HepG2 (cell line): ENCODE measurements at regions not wholly inside any gene's neighbourhood (a gene's known extent, or its start where the extent isn't known, plus 50 kb on each side); places are given as distances from the start of the nearest gene placed in this dataset.
A peak's percentile ranks its signal among the peaks of the same experiment; 100 is the strongest.

ENCODE experiments used
- ATAC-seq: fragments of 200-7000 bp; cut with Tn5 transposase; 3 replicates; pipeline ENCODE4 v1.9.1; 2020; ENCODE audit warnings: mild to moderate bottlenecking, moderate library complexity
- BruUV-seq: library from RNA; stranded (reverse); fragments of 400-500 nt; replicated peaks from 2 replicates; lab custom pipeline; 2021; lab: Mats Ljungman, UMichigan
- CTCF ChIA-PET: fragments of 300-600 bp; formaldehyde crosslinking; extraction: SDS; loops from one replicate; lab custom pipeline; 2021; ENCODE audit warnings: low total read pairs, inconsistent platforms, low intra/inter-chr PET ratio; lab: Yijun Ruan, JAX
- POLR2A ChIA-PET: fragments of 350-600 bp; sonication (Branson Sonifier 250); formaldehyde crosslinking; loops from one replicate; lab custom pipeline; 2020; ENCODE audit warnings: antibody characterized with exemption, inconsistent platforms; lab: Yijun Ruan, JAX
- DNase-seq: peaks from one replicate; pipeline ENCODE4 v3.0.0-alpha.2; 2015; ENCODE audit warnings: low spot score
- FAIRE-seq: peaks from 3 replicates; lab custom pipeline; 2011; peaks lifted over from hg19 to GRCh38; lab: Jason Lieb, UNC
- H2AFZ ChIP-seq: one replicate; pipeline ENCODE4 v1.6.1; 2011; ENCODE audit warnings: low read length, inconsistent platforms
- H3K27ac ChIP-seq: fragments of 300-600 bp; 3 replicates; pipeline ENCODE4 v1.8.0; 2011; ENCODE audit warnings: mixed run types, mild to moderate bottlenecking, mixed read lengths, low read length, inconsistent platforms; ENCODE audit not compliant: insufficient read depth; ENCODE audit errors: extremely low read length
- H3K27me3 ChIP-seq, 2 experiments: fragments of 200-600 bp in 1 of 2; 2 replicates in 1 of 2; 3 replicates in 1 of 2; pipeline versions ENCODE4 v1.6.0 to v1.8.0; 2011; ENCODE audit warnings: low read length in 2 of 2, mild to moderate bottlenecking in 2 of 2, moderate library complexity in 2 of 2, inconsistent platforms in 1 of 2; ENCODE audit not compliant: insufficient read depth in 2 of 2, control insufficient read depth in 1 of 2
- H3K36me3 ChIP-seq, 2 experiments: fragments of 200-600 bp in 1 of 2; replicated peaks in 1 of 2; 2 replicates in 1 of 2; 3 replicates in 1 of 2; pipeline versions ENCODE4 v1.5.1 to v1.8.0; 2011; ENCODE audit warnings: low read length in 2 of 2, inconsistent platforms in 1 of 2; ENCODE audit not compliant: insufficient read depth in 2 of 2, control insufficient read depth in 1 of 2
- H3K4me1 ChIP-seq: 2 replicates; pipeline ENCODE4 v1.5.1; 2012; ENCODE audit warnings: low read length, inconsistent platforms; ENCODE audit not compliant: insufficient read depth
- H3K4me2 ChIP-seq: 2 replicates; pipeline ENCODE4 v1.6.0; 2011; ENCODE audit warnings: low read depth, low read length, inconsistent platforms
- H3K4me3 ChIP-seq, 3 experiments: fragments of 200-600 bp in 1 of 3; sonication (generic), shearing (Covaris generic) in 1 of 3; replicated peaks in 1 of 3; 2 replicates each; pipeline ENCODE4 v1.5.1; 2011 to 2016; ENCODE audit warnings: low read length in 3 of 3, inconsistent platforms in 2 of 3, low read depth in 2 of 3, mild to moderate bottlenecking in 2 of 3, control low read depth in 1 of 3, mixed read lengths in 1 of 3; ENCODE audit not compliant: insufficient read depth in 1 of 3
- H3K79me2 ChIP-seq: one replicate; pipeline ENCODE4 v1.6.1; 2011; ENCODE audit warnings: low read length, inconsistent platforms; ENCODE audit not compliant: insufficient read depth
- H3K9ac ChIP-seq: 2 replicates; pipeline ENCODE4 v1.6.0; 2011; ENCODE audit warnings: mild to moderate bottlenecking, low read depth, low read length, inconsistent platforms; ENCODE audit not compliant: insufficient read depth
- H3K9me3 ChIP-seq: 2 replicates; pipeline ENCODE4 v1.5.1; 2012; ENCODE audit warnings: mild to moderate bottlenecking, low read length
- H4K20me1 ChIP-seq: 2 replicates; pipeline ENCODE4 v1.6.0; 2011; ENCODE audit warnings: inconsistent platforms, mild to moderate bottlenecking, low read length, moderate library complexity; ENCODE audit not compliant: insufficient read depth
- IRF9 ChIP-seq: sonication (generic); formaldehyde crosslinking; IDR thresholded peaks from 2 replicates; pipeline ENCODE4 v1.8.0; 2022; ENCODE audit warnings: missing genetic modification reagents, mild to moderate bottlenecking, borderline replicate concordance
- MAFF ChIP-seq: IDR thresholded peaks from 2 replicates; pipeline ENCODE4 v1.6.1; 2011; ENCODE audit warnings: low read depth, low read length, improper control_type of control experiment
- MAFK ChIP-seq, 2 experiments: IDR thresholded peaks in 1 of 2; conservative IDR thresholded peaks in 1 of 2; 2 replicates each; pipeline ENCODE4 v1.6.1; 2011; ENCODE audit warnings: improper control_type of control experiment in 2 of 2, low read length in 2 of 2
- NFE2L2 ChIP-seq: fragments of 150-350 bp; IDR thresholded peaks from 2 replicates; pipeline ENCODE4 v1.6.1; 2014; ENCODE audit warnings: low read length
- PHF5A ChIP-seq: IDR thresholded peaks from one replicate; pipeline ENCODE4 v1.6.1; 2018; ENCODE audit warnings: low read depth, missing genetic modification reagents; ENCODE audit not compliant: unreplicated experiment
- WGBS: methylation state at CpG from one replicate; pipeline ENCODE4 v1.1.6; 2017; ENCODE audit warnings: low lambda C conversion rate; 5-methylcytosine and 5-hydroxymethylcytosine counted together
- in situ Hi-C: cut with HindIII; loops from 2 replicates; pipeline ENCODE4 v1.10.0; 2017; ENCODE audit warnings: low pct_unique_long_range_greater_than_20kb; ENCODE audit not compliant: extremely low pct_ligation_motif_present
- intact Hi-C: fragments of 100-400 bp; cut with micrococcal nuclease; formaldehyde crosslinking; loops from one replicate; pipeline ENCODE4 v1.10.0; 2022; ENCODE audit not compliant: unreplicated experiment
- TF ChIP-seq, protein P1 (sequence below): sonication (generic); formaldehyde crosslinking; IDR thresholded peaks from 2 replicates; pipeline ENCODE4 v1.4.0; 2020; ENCODE audit warnings: low read depth, mild to moderate bottlenecking, missing genetic modification reagents

- no peaks in the 10 kb centered on the region for H3K79me2 ChIP-seq
- no peak for FAIRE-seq
- H3K4me2 ChIP-seq = no peak overlapping the region
- H2AFZ ChIP-seq = no peak overlapping the region
- TF ChIP-seq MAFK (conservative IDR thresholded peaks at IDR 0.05 in 1 of 2, IDR thresholded peaks at IDR 0.05 in 1 of 2; ENCODE audit: low read length in 2 of 2) = peak; percentile 28 to 49
- TF ChIP-seq IRF9 (CRISPR knock-in tag) = no peak
- TF ChIP-seq MAFF = peak; percentile 50
- peak; percentile 57; the same call in 1 of the 2 replicates for TF ChIP-seq NFE2L2
- no peak for TF ChIP-seq PHF5A (CRISPR knock-in tag)
- TF ChIP-seq, all 625 proteins: peak for 3
- intact Hi-C loops = no loop called here
- in situ Hi-C loops = no loop called here
- DNase-seq = no peak
- no peak for ATAC-seq
- Histone ChIP-seq H3K9ac (no peak overlapping the region), H3K36me3 (no peaks in the 10 kb centered on the region), H4K20me1 (no peaks in the 10 kb centered on the region), H3K27me3 (no peaks in the 10 kb centered on the region), H3K27ac (no peak overlapping the region), H3K4me3 (no peak overlapping the region), H3K9me3 (no peaks in the 10 kb centered on the region), H3K4me1 (no peaks in the 10 kb centered on the region)
- POLR2A ChIA-PET = no interaction called here
- CTCF ChIA-PET = no interaction called here
- no TSS peak for BruUV-seq
- WGBS = under 1% methylated on average over 4 of the region's 4 CpGs
These were observed 446.6 kb downstream of the ANKRD7 start for GRCh38 chr7:118671149-118671548.

DNA sequence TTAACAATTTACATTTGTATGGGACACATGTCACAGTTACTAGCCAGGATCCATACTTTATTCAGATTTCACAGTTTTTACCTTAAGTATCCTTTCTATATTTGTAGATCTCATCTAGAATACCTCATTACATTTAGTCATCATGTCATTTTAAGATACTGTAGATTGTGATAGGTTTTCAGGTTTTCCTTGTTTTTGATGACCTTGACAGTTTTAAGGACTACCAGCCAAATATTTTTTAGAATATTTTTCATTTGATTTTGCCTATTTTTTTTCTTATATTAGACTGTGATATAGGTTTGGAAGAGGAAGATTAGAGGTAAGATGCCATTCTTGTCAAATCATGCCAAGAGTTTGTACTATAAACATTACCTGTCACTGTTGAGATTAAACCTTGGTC is 460.3 kb downstream of the ANKRD7 start:
- in situ Hi-C loops = no loop called here

More for the DNA sequence above, 460.3 kb downstream of the ANKRD7 start:
- DNase-seq (no peak), FAIRE-seq (no peak), ATAC-seq (no peak)
- TF ChIP-seq, protein P1, sequence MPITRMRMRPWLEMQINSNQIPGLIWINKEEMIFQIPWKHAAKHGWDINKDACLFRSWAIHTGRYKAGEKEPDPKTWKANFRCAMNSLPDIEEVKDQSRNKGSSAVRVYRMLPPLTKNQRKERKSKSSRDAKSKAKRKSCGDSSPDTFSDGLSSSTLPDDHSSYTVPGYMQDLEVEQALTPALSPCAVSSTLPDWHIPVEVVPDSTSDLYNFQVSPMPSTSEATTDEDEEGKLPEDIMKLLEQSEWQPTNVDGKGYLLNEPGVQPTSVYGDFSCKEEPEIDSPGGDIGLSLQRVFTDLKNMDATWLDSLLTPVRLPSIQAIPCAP = no peak
- peak; percentile 66 to 81 for TF ChIP-seq MAFK (conservative IDR thresholded peaks at IDR 0.05 in 1 of 2, IDR thresholded peaks at IDR 0.05 in 1 of 2; ENCODE audit: low read length in 2 of 2)
- TF ChIP-seq MAFF = peak; percentile 65
- H3K27ac ChIP-seq = no peak overlapping the region
- no peaks in the 10 kb centered on the region for H3K4me1 ChIP-seq
- H3K9ac ChIP-seq = no peak overlapping the region
- intact Hi-C loops = no loop called here
- H3K9me3 ChIP-seq = no peaks in the 10 kb centered on the region
- no peaks in the 10 kb centered on the region for H3K36me3 ChIP-seq
- ChIA-PET POLR2A (no interaction called here), CTCF (no interaction called here)
- no peak overlapping the region for H3K4me3 ChIP-seq
- no peaks in the 10 kb centered on the region for H4K20me1 ChIP-seq
- peak overlapping the region; percentile 36 for H2AFZ ChIP-seq
- no peaks in the 10 kb centered on the region for H3K27me3 ChIP-seq
- no peak overlapping the region for H3K4me2 ChIP-seq
- no TSS peak for BruUV-seq
- no peaks in the 10 kb centered on the region for H3K79me2 ChIP-seq
